K562 (cell line): ENCODE measurements at regions not wholly inside any gene's neighbourhood (a gene's known extent, or its start where the extent isn't known, plus 50 kb on each side); places are given as distances from the start of the nearest gene placed in this dataset.

Experiments
- BACH1 ChIP-seq: fragments of 200-800 bp; sonication (Bioruptor generic); IDR thresholded peaks from 2 replicates; pipeline ENCODE4 v1.6.1; 2016; ENCODE audit warnings: missing genetic modification characterization, missing compliant biosample characterization
- ELF2 ChIP-seq: fragments of 250-450 bp; sonication (Bioruptor Pico); IDR thresholded peaks from 2 replicates; pipeline ENCODE4 v1.5.0; 2021; ENCODE audit warnings: mild to moderate bottlenecking
- TF ChIP-seq, protein P1 (sequence below), 2 experiments: fragments of 450-650 bp; formaldehyde crosslinking in 1 of 2; IDR thresholded peaks; 2 replicates each; pipeline versions ENCODE4 v1.4.0 to v1.6.1; 2014 to 2020; ENCODE audit warnings: mild to moderate bottlenecking in 2 of 2, borderline replicate concordance in 1 of 2, low read depth in 1 of 2

DNA sequence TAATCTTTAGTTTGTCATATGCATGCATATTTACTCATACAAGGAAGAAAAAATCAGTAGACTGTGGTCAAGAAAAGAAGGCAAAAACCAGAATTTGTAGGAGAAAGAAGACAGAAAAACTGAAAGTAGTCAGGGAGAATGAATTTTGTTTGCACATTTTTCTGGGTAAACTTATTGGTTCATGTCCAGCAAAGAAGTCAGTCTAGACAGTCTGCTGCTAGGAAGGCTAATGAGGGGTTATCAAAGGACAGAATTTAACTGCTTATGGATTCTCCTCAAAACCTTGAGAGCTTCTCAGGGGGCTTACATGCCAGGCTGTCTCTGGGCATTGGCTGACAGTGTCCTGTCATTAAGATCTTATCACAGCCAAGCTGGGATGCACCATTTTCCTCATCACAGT lies 293.9 kb downstream of the RPAP3 start (continued):
- TF ChIP-seq, protein P1, sequence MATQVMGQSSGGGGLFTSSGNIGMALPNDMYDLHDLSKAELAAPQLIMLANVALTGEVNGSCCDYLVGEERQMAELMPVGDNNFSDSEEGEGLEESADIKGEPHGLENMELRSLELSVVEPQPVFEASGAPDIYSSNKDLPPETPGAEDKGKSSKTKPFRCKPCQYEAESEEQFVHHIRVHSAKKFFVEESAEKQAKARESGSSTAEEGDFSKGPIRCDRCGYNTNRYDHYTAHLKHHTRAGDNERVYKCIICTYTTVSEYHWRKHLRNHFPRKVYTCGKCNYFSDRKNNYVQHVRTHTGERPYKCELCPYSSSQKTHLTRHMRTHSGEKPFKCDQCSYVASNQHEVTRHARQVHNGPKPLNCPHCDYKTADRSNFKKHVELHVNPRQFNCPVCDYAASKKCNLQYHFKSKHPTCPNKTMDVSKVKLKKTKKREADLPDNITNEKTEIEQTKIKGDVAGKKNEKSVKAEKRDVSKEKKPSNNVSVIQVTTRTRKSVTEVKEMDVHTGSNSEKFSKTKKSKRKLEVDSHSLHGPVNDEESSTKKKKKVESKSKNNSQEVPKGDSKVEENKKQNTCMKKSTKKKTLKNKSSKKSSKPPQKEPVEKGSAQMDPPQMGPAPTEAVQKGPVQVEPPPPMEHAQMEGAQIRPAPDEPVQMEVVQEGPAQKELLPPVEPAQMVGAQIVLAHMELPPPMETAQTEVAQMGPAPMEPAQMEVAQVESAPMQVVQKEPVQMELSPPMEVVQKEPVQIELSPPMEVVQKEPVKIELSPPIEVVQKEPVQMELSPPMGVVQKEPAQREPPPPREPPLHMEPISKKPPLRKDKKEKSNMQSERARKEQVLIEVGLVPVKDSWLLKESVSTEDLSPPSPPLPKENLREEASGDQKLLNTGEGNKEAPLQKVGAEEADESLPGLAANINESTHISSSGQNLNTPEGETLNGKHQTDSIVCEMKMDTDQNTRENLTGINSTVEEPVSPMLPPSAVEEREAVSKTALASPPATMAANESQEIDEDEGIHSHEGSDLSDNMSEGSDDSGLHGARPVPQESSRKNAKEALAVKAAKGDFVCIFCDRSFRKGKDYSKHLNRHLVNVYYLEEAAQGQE (IDR thresholded peaks at IDR 0.05; ENCODE audit: borderline replicate concordance), result no peak
- TF ChIP-seq, protein P1 (CRISPR knock-in tag; IDR thresholded peaks at IDR 0.05; ENCODE audit: low read depth), result no peak
- TF ChIP-seq BACH1 (tag) (no peak), ELF2 (no peak)
